Thoracic aorta (tissue), 2 donors: ENCODE measurements at regions not wholly inside any gene's neighbourhood (a gene's known extent, or its start where the extent isn't known, plus 50 kb on each side); places are given as distances from the start of the nearest gene placed in this dataset.

Experiments
- ATAC-seq: fragments of 150-250 bp; one replicate; pipeline ENCODE4 v1.8.0; 2017; ENCODE audit warnings: low read depth; ENCODE audit not compliant: insufficient number of reproducible peaks, low FRiP score
- DNase-seq: peaks from one replicate; pipeline ENCODE4 v3.0.0-alpha.2; 2020; ENCODE audit warnings: low spot score
- H3K27ac ChIP-seq, 2 donors: fragments of 200-600 bp; sonication (generic); 1 replicate in 1 of 2; 2 replicates in 1 of 2; pipeline ENCODE4 v1.5.1; 2016; ENCODE audit warnings: mild to moderate bottlenecking in 2 of 2, moderate library complexity in 2 of 2
- H3K27me3 ChIP-seq: fragments of 200-600 bp; sonication (generic); replicated peaks from 2 replicates; pipeline ENCODE4 v1.6.0; 2016; ENCODE audit warnings: mild to moderate bottlenecking; ENCODE audit not compliant: insufficient read depth
- H3K36me3 ChIP-seq: fragments of 200-600 bp; sonication (generic); one replicate; pipeline ENCODE4 v1.5.1; 2016
- H3K4me1 ChIP-seq, 2 donors: fragments of 200-600 bp; sonication (generic); 1 replicate in 1 of 2; 2 replicates in 1 of 2; pipeline versions ENCODE4 v1.5.1 to v1.6.0; 2016; ENCODE audit warnings: low read depth in 2 of 2, mild to moderate bottlenecking in 1 of 2; ENCODE audit not compliant: control insufficient read depth in 1 of 2
- H3K4me3 ChIP-seq: fragments of 200-600 bp; sonication (generic); 2 replicates; pipeline ENCODE4 v1.5.1; 2016; ENCODE audit warnings: mild to moderate bottlenecking
- H3K9me3 ChIP-seq: fragments of 200-600 bp; sonication (generic); 2 replicates; pipeline ENCODE4 v1.5.1; 2016
- TF ChIP-seq, protein P1 (sequence below): fragments of 200-600 bp; sonication (generic); IDR thresholded peaks from one replicate; pipeline ENCODE4 v1.5.1; 2019; ENCODE audit warnings: antibody characterized with exemption

DNA sequence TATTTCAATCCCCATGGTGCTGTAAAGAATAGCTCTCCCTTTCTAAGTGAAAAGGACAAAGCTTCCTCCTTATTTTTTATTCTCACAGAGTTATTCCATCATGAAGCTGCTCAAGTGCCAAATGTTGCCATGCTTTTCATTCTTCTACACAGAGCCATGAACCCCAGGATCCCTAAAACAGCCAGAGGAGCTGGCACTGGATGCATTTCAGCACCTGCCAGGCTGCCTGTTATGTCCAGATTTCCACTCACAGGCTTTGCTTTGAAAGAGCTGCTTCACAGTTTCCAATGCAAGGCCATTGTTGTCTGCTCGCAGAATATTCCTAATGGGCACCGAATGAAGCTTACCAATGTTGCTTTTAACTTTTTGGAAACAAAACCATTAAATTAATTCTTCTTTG, 256.2 kb upstream of the NPSR1 start:
- ATAC-seq (no peak), DNase-seq (no peak)
- H3K4me3 ChIP-seq, result no peak overlapping the region
- H3K9me3 ChIP-seq, result no peaks in the 10 kb centered on the region
- no peaks in the 10 kb centered on the region for H3K36me3 ChIP-seq
- TF ChIP-seq, protein P1, sequence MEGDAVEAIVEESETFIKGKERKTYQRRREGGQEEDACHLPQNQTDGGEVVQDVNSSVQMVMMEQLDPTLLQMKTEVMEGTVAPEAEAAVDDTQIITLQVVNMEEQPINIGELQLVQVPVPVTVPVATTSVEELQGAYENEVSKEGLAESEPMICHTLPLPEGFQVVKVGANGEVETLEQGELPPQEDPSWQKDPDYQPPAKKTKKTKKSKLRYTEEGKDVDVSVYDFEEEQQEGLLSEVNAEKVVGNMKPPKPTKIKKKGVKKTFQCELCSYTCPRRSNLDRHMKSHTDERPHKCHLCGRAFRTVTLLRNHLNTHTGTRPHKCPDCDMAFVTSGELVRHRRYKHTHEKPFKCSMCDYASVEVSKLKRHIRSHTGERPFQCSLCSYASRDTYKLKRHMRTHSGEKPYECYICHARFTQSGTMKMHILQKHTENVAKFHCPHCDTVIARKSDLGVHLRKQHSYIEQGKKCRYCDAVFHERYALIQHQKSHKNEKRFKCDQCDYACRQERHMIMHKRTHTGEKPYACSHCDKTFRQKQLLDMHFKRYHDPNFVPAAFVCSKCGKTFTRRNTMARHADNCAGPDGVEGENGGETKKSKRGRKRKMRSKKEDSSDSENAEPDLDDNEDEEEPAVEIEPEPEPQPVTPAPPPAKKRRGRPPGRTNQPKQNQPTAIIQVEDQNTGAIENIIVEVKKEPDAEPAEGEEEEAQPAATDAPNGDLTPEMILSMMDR, result no peak
- no peak overlapping the region for H3K27ac ChIP-seq
- no peaks in the 10 kb centered on the region for H3K4me1 ChIP-seq
- H3K27me3 ChIP-seq, result no peaks in the 10 kb centered on the region

DNA sequence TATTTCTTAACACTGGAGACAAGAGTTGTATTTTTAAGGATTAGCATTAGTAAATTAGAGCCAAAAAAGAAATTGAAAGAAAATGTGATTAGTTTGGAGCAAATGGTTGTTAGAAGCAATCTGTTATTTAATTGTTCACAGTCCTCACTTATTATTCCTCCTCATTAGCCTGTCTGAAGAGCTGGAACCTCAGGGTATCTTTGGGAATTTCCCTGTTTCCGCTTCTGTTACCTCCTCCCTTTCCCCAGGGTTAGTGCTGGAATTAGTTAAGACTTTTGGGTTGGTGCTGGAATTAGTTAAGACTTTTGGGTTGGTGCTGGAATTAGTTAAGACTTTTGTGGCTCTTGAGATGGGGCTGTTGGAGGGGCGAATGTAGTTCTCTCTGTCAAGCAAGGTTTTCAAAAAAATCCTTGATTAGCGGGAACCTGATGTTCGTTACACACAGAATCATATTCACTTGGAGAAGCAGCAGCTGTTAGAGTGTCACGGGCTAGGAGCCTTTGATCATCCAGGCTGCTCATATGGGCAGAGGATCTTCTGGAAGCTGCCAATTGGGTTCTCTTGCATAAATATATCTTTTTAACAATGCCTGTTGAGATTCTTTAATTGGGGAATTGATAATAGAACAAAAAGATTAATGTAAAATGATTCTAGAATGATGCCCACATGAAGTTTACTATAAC, 251.0 kb upstream of the NPSR1 start:
- Histone ChIP-seq H3K27me3 (no peaks in the 10 kb centered on the region), H3K4me1 (no peaks in the 10 kb centered on the region), H3K36me3 (no peaks in the 10 kb centered on the region), H3K27ac (no peak overlapping the region), H3K9me3 (no peaks in the 10 kb centered on the region), H3K4me3 (no peak overlapping the region)
- DNase-seq, result no peak
- ATAC-seq, result no peak
- TF ChIP-seq, protein P1, result no peak

DNA sequence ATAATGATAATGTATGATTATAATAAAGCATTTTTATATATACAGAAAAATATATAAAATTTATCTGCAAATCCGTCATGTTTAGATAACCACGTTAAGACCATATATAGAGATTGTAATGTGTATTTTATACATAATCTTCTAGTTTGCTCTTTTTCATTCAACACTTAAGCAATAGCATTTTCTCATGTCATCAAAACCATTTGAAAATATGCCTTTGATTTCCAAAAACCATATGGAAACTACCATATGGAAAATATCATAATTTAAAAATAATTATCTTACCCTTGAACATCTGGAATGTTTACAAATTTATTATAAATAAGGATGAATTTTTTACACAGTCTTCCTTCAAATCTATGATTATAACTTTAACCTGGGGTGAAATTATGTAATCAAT, 250.4 kb upstream of the NPSR1 start:
- Histone ChIP-seq H3K4me3 (no peak overlapping the region), H3K36me3 (no peaks in the 10 kb centered on the region), H3K4me1 (no peaks in the 10 kb centered on the region), H3K27me3 (no peaks in the 10 kb centered on the region), H3K27ac (no peak overlapping the region), H3K9me3 (no peaks in the 10 kb centered on the region)
- no peak for DNase-seq
- TF ChIP-seq, protein P1, result no peak
- ATAC-seq, result no peak

DNA sequence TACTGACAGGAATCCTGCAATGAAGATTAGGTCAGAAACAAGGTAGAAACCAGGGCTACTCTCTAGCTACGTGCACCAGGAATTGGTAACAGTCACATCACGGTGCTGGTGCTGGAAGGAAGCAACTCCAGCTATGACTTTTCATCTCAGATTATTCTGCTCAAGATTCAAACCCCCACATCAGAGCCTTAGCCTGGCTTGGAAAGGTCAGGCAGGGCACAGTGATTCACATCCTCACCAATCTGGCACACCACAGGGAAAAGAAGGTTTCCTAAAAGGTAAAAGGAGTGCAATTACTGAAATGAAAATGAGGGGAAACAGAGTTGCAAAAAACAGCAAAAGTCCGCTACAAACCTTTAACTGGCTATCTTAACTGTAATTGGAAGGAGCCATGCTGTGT, 240.2 kb upstream of the NPSR1 start:
- no peak overlapping the region for H3K4me3 ChIP-seq
- no peaks in the 10 kb centered on the region for H3K9me3 ChIP-seq
- TF ChIP-seq, protein P1, result no peak
- H3K36me3 ChIP-seq, result no peaks in the 10 kb centered on the region
- ATAC-seq (no peak), DNase-seq (no peak)
- H3K4me1 ChIP-seq, result no peaks in the 10 kb centered on the region
- H3K27me3 ChIP-seq, result no peaks in the 10 kb centered on the region
- H3K27ac ChIP-seq, result no peak overlapping the region

DNA sequence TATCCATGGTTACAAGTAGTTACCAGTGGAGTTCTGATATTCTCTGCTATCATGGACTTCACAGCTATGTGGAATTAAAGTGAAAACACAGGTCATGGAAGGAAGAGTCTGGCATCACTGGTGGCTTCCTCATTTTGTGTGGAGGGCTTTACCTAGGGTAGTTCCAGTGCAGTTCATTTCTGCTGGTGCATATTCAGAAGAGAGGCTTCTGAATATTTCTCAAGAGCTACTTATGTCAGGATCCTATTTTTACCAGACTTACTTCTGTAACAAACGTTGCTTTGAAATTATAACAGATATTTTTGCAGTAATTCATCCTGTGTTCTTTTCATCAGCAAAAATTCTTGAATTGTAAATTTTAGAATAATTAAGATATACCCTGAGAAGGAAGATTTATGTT, 236.5 kb upstream of the NPSR1 start:
- H3K4me3 ChIP-seq, result no peak overlapping the region
- no peaks in the 10 kb centered on the region for H3K27me3 ChIP-seq
- H3K4me1 ChIP-seq, result no peaks in the 10 kb centered on the region
- no peaks in the 10 kb centered on the region for H3K9me3 ChIP-seq
- DNase-seq (no peak), ATAC-seq (no peak)
- TF ChIP-seq, protein P1, result no peak
- H3K27ac ChIP-seq, result no peak overlapping the region
- no peaks in the 10 kb centered on the region for H3K36me3 ChIP-seq
